Chondrocyte (in vitro differentiated cells): ENCODE measurements at regions not wholly inside any gene's neighbourhood (a gene's known extent, or its start where the extent isn't known, plus 50 kb on each side); places are given as distances from the start of the nearest gene placed in this dataset.

ENCODE experiments used
- DNase-seq: peaks from one replicate; pipeline ENCODE4 v3.0.0; 2021; ENCODE audit warnings: mixed read lengths, low spot score
- H3K27ac Mint-ChIP-seq: one replicate; pipeline ENCODE4 v1.8.0; 2021; ENCODE audit warnings: mild to moderate bottlenecking, moderate library complexity, mixed read lengths; ENCODE audit not compliant: unreplicated experiment
- H3K27me3 Mint-ChIP-seq: 2 replicates; pipeline ENCODE4 v1.8.0; 2021; ENCODE audit warnings: low read depth, mixed read lengths
- H3K36me3 Mint-ChIP-seq: 2 replicates; pipeline ENCODE4 v1.8.0; 2021; ENCODE audit warnings: low read depth, mixed read lengths
- H3K4me1 Mint-ChIP-seq: 2 replicates; pipeline ENCODE4 v1.8.0; 2021; ENCODE audit warnings: low read depth, mild to moderate bottlenecking, mixed read lengths
- H3K4me3 Mint-ChIP-seq: one replicate; pipeline ENCODE4 v1.8.0; 2021; ENCODE audit warnings: mild to moderate bottlenecking, moderate library complexity, mixed read lengths; ENCODE audit not compliant: unreplicated experiment
- H3K9me3 Mint-ChIP-seq: 2 replicates; pipeline ENCODE4 v1.8.0; 2021; ENCODE audit warnings: low read depth, mixed read lengths
- TF ChIP-seq, protein P1 (sequence below): fragments of 200-600 bp; sonication (generic); IDR thresholded peaks from 2 replicates; pipeline ENCODE4 v1.5.0; 2021; ENCODE audit warnings: antibody characterized with exemption, mild to moderate bottlenecking, moderate library complexity

DNA sequence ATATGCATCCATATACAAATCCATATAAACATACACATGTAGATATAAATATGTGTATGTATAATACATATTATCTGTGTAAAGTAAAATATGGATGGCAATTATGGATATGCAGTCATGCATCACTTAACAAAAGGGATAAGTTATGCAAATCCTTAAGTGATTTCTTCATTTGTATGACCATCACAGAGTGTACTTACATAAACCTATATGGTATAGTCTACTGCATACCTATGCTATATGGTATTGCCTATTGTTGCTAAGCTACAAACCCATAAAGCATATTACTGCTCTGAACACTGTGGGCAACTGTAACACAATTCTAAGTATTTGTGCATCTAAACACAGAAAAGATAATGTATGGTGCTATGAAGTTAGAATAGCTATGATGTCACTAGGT, 227.2 kb downstream of the SLC6A15 start:
- Mint-ChIP-seq H3K4me1 (no peaks in the 10 kb centered on the region), H3K36me3 (no peaks in the 10 kb centered on the region), H3K9me3 (no peaks in the 10 kb centered on the region), H3K27ac (no peak overlapping the region), H3K4me3 (no peak overlapping the region), H3K27me3 (peaks cover 4% of the 10 kb centered on the region)
- DNase-seq = no peak
- TF ChIP-seq, protein P1, sequence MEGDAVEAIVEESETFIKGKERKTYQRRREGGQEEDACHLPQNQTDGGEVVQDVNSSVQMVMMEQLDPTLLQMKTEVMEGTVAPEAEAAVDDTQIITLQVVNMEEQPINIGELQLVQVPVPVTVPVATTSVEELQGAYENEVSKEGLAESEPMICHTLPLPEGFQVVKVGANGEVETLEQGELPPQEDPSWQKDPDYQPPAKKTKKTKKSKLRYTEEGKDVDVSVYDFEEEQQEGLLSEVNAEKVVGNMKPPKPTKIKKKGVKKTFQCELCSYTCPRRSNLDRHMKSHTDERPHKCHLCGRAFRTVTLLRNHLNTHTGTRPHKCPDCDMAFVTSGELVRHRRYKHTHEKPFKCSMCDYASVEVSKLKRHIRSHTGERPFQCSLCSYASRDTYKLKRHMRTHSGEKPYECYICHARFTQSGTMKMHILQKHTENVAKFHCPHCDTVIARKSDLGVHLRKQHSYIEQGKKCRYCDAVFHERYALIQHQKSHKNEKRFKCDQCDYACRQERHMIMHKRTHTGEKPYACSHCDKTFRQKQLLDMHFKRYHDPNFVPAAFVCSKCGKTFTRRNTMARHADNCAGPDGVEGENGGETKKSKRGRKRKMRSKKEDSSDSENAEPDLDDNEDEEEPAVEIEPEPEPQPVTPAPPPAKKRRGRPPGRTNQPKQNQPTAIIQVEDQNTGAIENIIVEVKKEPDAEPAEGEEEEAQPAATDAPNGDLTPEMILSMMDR = no peak

DNA sequence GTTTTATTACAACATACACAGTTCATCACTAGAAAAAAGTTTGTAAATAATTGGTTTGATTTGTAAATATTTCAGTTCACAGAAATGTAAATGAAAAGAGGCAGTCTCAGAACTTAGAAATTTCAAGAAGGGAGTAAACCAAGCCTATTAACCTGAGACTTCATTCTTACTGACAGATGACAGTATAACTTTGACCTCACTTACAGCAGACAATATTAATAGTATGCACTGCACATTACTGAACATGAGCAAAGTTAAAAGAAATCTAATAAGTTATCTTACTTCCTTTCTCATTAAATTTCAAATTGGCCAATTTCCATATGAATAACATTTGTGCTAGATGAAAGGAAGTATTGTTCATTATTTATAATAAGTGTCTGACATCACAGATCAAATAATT, 235.8 kb downstream of the SLC6A15 start:
- no peaks in the 10 kb centered on the region for H3K9me3 Mint-ChIP-seq
- DNase-seq = no peak
- no peak overlapping the region for H3K4me3 Mint-ChIP-seq
- peaks cover 5% of the 10 kb centered on the region for H3K27me3 Mint-ChIP-seq
- no peaks in the 10 kb centered on the region for H3K36me3 Mint-ChIP-seq
- TF ChIP-seq, protein P1 = no peak
- no peak overlapping the region for H3K27ac Mint-ChIP-seq
- no peaks in the 10 kb centered on the region for H3K4me1 Mint-ChIP-seq

DNA sequence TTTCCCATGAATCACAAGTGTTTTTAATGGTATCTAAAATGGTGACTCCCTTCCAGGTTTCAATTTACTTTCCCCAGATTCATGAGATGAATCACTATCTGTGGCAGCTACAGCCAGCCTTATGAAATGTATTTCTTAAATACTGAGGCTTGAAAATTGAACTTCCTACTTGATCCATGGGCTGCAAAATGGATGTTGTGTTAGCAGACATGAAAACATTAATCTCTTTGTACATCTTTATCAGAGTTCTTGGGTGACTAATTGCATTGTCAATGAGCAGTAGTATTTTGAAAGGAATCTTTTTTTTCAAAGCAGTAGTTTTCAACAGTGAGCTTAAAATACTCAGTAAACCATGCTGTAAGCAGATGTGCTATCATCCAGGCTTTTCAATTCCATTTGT, 250.8 kb downstream of the SLC6A15 start:
- no peak for DNase-seq
- no peak overlapping the region for H3K4me3 Mint-ChIP-seq
- TF ChIP-seq, protein P1 = no peak
- H3K27ac Mint-ChIP-seq = no peak overlapping the region
- peaks cover 3% of the 10 kb centered on the region for H3K27me3 Mint-ChIP-seq
- H3K9me3 Mint-ChIP-seq = no peaks in the 10 kb centered on the region
- peaks cover 5% of the 10 kb centered on the region for H3K4me1 Mint-ChIP-seq
- no peaks in the 10 kb centered on the region for H3K36me3 Mint-ChIP-seq

DNA sequence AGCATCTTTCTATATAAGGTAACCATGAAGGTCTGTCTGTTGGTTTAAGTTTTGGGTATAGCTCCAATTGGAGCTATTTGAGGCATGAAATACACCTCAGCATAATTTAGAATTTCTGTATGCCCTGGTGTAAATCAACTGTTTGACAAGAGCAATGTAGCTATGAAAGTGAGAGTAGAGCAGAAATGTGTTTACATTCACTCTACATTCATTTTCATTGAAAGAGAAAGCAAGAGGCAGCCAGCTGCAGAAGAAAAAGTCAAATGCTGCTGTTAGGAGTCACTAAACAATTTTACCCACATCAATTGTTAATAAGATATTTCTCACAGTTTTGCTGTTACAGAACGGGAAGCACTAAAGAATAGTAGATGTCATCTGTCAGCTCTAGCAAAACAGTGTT, 252.5 kb downstream of the SLC6A15 start:
- Mint-ChIP-seq H3K9me3 (no peaks in the 10 kb centered on the region), H3K27me3 (peaks cover 5% of the 10 kb centered on the region), H3K27ac (no peak overlapping the region), H3K36me3 (no peaks in the 10 kb centered on the region), H3K4me3 (no peak overlapping the region), H3K4me1 (peaks cover 5% of the 10 kb centered on the region)
- no peak for DNase-seq
- TF ChIP-seq, protein P1 = no peak

DNA sequence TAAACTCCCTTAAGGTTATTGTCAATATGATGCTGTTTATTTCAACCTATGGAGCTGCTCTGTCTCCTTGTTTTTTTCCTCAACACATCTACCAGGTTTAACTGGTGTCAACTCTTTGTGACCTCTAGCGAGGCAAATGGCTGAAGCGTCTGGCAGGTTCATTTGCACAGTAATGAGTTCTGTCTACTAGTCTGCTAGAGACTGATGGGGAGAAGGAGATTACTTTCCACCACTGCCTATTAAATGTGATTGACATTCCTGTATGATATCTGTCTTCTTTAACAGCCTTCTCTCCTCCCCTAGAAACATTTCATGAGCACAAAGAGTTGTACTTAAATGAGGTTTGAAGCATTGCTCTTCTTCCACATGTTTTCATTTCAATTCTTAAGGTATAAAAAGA, 253.7 kb downstream of the SLC6A15 start:
- TF ChIP-seq, protein P1 = no peak
- H3K27ac Mint-ChIP-seq = no peak overlapping the region
- DNase-seq = no peak
- peaks cover 5% of the 10 kb centered on the region for H3K27me3 Mint-ChIP-seq
- no peaks in the 10 kb centered on the region for H3K36me3 Mint-ChIP-seq
- peaks cover 5% of the 10 kb centered on the region for H3K4me1 Mint-ChIP-seq
- no peaks in the 10 kb centered on the region for H3K9me3 Mint-ChIP-seq
- no peak overlapping the region for H3K4me3 Mint-ChIP-seq
